DMS79 (cell line): ENCODE measurements at regions not wholly inside any gene's neighbourhood (a gene's known extent, or its start where the extent isn't known, plus 50 kb on each side); places are given as distances from the start of the nearest gene placed in this dataset.
"Not testable (repeated sequence)": the region's sequence is repeated elsewhere in the genome, so short reads cannot be mapped to it uniquely, and the experiment has no call there.

ENCODE experiments used
- DNase-seq: peaks from one replicate; lab custom pipeline; 2025; lab: John Stamatoyannopoulos, UW

- no peak for DNase-seq
Measured at GRCh38 chr1:182331387-182331786, 60.2 kb downstream of the GLUL start.

GRCh38 chr1:182330303-182330702 is 61.3 kb downstream of the GLUL start:
- DNase-seq, result peak; percentile 0

- DNase-seq, result no peak
Measured at GRCh38 chr1:182329471-182329870, 62.1 kb downstream of the GLUL start.

- no peak for DNase-seq
Measured at GRCh38 chr1:182328591-182328990, 63.0 kb downstream of the GLUL start.

- no peak for DNase-seq
Measured at GRCh38 chr1:182325339-182325738, 66.3 kb downstream of the GLUL start.

GRCh38 chr1:182321532-182321931 is 70.1 kb downstream of the GLUL start:
- DNase-seq, result not testable (repeated sequence)

GRCh38 chr1:182317611-182318161 is 73.9 kb downstream of the GLUL start:
- DNase-seq, result peak; percentile 7

- not testable (repeated sequence) for DNase-seq
Measured at GRCh38 chr1:182316454-182316853, 75.1 kb downstream of the GLUL start.

GRCh38 chr1:182315167-182315556 is 76.4 kb downstream of the GLUL start:
- no peak for DNase-seq

GRCh38 chr1:182309631-182310351 is 81.8 kb downstream of the GLUL start:
- no peak for DNase-seq

GRCh38 chr1:182308826-182309225 is 82.8 kb downstream of the GLUL start:
- DNase-seq, result no peak

GRCh38 chr1:182307486-182307885 is 84.1 kb downstream of the GLUL start:
- not testable (repeated sequence) for DNase-seq

GRCh38 chr1:182305861-182306260 is 85.7 kb downstream of the GLUL start:
- DNase-seq, result no peak

GRCh38 chr1:182304627-182305026 is 87.0 kb downstream of the GLUL start:
- DNase-seq, result no peak

GRCh38 chr1:182304218-182304617 is 87.4 kb downstream of the GLUL start:
- no peak for DNase-seq

GRCh38 chr1:182303778-182304177 is 87.8 kb downstream of the GLUL start:
- no peak for DNase-seq

GRCh38 chr1:182301467-182302198 is 90.0 kb downstream of the GLUL start:
- DNase-seq, result no peak

GRCh38 chr1:182301026-182301436 is 90.6 kb downstream of the GLUL start:
- no peak for DNase-seq

- no peak for DNase-seq
Measured at GRCh38 chr1:182299728-182300616, 91.6 kb downstream of the GLUL start.

GRCh38 chr1:182299054-182299727 is 92.4 kb downstream of the GLUL start:
- not testable (repeated sequence) for DNase-seq

- DNase-seq, result no peak
Measured at GRCh38 chr1:182297335-182297734, 94.3 kb downstream of the GLUL start.

- no peak for DNase-seq
Measured at GRCh38 chr1:182295697-182296096, 95.9 kb downstream of the GLUL start.
